NAMALWA (cell line): ENCODE measurements at regions not wholly inside any gene's neighbourhood (a gene's known extent, or its start where the extent isn't known, plus 50 kb on each side); places are given as distances from the start of the nearest gene placed in this dataset.

Experiments
- DNase-seq: peaks from one replicate; pipeline ENCODE4 v3.0.0-alpha.2; 2015; ENCODE audit warnings: low spot score

DNA sequence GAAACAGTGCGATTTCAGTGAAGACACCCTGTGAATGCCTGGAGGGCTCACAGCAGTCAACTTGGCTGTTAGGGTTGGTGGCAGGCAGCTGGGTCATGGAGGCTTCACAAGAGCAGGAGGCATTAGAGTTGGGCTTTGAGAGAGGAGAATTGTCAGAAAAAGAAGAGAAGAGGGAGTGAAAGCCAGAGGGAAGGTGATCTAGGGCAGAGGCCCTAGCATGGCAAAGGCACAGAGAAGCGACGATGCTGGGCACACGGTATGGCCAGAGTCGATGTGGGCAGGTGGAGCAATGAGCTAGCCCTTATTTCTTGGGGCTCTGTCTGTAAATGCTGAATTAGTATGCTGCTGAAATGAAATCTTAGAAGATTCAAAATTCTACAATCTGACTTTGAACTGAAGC is 52.6 kb upstream of the OLFM4 start:
- no peak for DNase-seq

DNA sequence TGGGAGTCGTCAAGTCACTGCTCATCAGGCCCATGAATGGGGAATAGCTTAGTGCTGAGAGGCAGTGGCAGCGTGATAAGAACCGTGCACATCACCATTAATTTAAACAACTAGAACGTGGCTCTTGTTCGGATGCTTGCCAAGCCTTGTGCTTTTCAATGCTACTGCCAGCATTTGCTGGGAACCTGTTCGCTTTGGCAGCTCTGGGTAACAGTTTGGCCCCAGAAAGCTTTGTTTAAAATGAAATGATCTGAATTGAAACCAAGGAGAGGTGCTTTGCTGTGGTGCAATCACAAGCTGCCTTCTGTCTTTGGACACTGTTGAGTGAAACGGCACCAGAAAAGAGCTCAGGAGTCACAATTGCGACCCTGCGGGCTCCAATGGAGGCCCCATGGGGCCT is 53.5 kb upstream of the OLFM4 start:
- no peak for DNase-seq

DNA sequence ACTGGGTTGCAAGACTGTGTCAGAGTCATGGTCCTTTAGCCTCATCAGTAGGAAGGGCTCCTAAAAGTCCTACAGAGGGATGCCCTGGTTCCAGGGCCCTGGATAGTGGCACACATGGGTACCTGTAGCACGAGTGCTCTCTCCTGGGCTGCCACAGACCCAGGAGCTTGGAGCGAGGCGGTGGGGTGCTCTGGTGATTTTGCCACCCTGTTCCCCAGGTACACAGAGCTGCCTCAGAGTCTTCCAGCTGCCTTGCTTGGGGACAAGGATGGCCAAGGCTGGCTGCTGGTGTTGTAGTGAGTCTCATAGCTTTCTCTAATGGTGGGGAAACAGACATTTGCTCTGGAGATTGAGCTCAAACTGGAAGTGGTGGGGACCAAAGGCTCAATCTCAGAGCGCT is 53.9 kb upstream of the OLFM4 start:
- DNase-seq = no peak

DNA sequence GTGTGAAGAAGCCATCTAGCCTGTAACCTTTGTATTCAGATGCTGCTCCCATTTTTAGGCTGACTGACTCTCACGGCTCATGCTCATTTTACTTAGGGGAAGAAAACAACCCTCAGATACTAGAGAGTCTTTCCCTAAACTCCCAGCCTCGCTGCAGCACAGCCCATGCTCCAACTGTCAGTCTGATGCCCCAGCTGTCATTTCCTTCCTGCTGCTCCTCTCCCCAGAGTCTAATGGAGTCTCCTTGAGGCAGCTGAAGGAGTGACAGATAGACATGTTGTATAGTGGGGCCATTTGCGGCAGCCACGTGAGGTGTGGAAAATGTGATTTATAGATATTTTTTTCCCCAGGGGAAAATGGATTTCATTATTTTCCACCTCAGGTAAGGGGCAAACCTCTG is 59.2 kb upstream of the OLFM4 start:
- no peak for DNase-seq

DNA sequence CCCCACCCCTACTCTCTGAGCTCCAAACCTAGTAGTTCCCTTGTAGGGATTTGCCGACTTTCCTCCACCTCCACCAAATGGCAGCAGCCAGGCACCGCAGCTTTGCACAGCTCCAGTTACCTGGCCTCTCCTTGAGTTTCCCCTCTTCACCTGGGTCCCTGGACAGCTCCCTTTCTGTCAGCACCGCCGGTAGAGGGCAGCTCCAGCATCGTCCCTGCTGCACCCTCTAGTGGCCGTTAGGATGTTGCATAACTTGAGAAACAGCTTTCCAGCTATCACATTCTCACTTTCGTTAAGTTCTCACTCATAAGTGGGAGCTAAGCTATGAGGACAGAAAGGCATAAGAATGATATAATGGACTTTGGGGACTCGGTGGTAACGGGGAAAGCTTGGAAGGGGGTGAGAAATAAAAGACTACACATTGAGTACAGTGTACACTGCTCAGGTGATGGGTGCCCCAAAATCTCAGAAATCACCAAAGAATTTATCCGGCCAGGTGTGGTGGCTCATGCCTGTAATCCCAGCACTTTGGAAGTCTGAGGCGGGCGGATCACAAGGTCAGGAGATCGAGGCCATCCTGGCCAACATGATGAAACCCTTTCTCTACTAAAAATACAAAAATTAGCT is 60.4 kb upstream of the OLFM4 start:
- DNase-seq = peak; percentile 80

DNA sequence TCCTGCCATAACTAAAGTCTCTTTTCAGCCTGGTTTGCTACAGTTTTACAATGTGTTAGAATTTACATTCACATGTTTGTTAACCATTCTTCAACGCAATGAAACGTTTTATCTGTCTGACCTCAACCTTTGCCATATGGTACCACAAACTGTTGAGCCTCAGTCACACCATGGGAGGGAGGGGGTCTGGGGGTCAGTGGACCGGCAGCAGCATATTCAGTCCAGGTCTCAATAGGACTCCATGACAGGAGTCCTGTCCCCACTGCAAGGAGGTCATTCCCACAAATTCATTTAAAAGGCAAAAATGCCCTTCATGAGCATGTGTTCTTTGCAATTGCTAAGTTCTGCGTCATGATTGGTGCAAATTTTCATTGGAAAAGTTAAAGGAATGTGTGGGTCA is 66.6 kb upstream of the OLFM4 start:
- DNase-seq = no peak

DNA sequence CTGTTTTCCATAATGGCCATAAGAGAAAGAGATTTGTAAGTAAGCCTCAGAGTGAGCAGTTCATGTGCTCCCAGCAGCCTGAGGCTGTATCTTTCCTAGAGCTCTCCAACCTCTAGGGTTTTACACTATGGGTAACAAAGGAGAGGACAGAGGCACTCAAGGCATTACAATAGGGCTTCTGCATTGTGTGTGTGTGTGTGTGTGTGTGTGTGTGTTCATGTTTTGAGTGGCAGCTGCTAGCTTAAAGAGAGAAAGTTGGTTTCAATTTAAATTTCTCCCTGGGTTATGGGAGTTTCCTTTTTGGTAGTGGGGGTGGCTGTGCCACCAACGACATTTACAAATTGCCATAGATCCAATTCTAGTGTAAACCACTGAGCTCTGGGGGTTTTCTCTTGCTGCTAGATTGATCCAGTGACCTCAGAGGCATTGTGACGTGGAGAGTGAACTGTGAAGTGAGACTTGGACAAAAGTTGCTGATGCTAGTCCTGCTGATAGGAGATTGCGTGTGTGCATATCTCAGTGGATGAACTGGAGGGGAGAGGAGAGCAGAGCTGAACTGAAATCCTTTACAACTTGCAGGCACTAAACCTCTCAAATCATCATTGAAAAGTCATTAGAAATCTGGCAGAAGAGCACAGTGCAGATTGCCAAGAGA is 67.2 kb upstream of the OLFM4 start:
- no peak for DNase-seq

DNA sequence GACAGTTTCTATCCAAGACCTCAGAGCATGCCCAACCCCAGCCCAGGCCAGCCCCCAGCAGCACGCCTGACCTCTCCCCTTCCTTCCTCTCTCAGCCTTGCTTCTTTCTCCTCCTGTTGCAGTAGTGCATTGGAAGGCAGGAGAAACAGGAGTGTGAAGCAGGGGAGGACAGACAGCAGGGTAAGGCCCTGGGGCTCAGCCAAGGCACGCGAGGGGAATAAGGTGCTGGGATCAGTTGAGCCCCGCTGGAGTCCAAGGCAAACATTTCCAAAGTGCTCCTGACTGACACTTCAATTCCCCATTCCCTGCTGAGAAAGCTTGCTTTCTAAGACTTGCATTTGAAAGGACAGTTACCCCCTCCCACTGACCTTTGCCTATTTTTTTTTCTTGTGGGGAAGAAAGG is 73.1 kb upstream of the OLFM4 start:
- no peak for DNase-seq

DNA sequence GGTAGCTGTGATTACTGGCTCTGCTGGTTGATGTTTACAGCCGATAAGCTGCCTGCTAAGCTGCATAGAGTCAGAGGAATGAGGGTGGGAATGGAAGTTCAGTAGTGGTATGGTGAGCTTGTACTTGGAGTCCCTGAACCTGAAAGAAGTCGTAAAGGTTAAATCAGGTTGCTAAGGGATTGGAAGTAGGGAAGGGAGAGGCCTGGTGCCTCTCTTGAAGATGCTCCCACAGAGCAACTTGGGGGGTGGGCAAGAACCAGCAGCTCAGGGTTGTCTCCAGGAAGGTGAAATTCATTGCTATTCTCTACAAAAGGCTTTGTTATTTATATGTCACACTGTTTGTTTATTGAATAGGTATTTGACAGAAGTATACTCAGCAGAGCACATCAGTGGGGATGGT is 73.8 kb upstream of the OLFM4 start:
- no peak for DNase-seq

DNA sequence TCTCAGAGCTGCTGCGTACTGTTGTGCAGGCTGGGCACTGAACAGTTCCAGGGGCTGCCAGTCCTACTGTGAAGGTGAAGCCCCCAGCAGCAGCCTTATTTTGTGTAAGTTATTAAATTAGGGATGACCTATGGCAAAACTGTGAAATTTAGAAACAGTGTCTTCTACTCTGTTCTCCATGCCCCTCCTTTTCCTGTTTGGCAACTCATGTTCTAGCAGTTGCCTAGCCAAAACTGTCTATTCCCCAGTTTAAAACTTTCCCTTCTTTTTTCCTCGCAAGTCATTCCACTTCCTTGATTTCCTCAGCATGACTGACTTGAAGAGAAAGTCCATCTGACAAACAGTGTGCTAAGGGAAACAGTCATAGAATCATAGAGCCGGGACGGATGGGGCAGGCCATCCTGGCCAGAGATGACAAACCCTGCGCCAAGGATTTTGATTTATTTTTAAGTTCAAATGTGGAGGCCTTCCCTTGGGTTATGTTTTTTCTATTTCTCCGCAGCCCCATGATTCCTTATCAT is 78.1 kb upstream of the OLFM4 start:
- DNase-seq = no peak

DNA sequence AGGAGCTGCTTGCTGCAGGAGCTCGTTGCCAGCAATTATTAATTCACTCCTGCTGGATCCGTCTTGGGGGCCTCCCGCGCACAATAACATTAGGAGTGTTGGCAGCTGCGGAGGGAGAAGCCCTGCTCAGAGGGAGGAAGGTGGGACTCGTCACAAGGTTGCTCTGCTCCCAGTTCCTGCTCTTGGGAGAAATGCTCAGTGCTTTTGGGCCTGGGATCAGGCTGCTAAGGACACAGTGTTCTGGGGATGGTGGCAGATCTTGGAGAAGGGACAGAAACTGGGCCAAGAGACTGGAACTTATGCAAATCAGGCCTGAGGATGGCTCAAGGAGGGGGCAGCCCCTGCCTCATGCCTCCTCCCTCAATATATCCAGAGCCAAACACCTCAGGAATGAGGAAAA is 78.9 kb upstream of the OLFM4 start:
- no peak for DNase-seq

DNA sequence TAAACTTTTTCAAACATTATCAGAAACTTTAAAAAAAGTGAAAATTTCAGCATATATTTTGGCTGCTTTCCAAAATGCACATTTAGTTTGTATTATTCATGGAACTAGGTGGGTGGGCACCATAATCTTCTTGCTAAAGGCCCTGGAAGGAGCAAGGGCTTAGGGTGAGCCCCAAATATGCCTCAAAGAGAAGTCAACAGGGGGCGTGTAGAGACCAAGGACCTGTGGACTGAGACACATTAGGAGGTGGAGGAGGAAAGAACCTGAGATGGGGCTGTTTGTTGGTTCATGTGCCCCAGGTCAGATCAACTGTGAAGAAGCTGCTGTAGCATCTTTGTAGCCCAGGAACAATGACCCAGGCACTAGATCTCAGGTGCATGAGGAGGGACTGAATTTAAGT is 79.6 kb upstream of the OLFM4 start:
- DNase-seq = peak; percentile 7

DNA sequence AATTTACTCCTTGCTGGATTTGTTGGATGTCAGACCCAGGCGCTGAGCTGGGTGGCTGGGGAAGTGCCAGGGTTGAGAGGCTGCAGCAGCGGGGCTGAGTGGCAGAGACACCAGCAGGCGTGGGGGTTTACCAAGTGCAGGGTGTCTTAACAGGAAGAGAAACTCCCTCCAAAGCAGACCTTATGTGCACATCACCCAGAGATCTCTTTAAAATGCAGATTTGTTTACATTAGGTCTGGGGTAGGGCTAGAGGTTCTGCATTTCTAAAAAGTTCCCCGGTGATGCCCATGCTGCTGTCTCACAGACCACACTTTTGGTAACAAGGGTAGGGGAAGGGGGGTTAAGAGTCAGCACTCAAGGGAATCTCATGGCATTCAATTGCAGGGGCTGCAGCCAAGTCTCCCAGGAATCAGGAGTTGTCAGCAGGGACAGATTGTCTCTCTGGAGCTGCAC is 80.7 kb upstream of the OLFM4 start:
- DNase-seq = no peak

DNA sequence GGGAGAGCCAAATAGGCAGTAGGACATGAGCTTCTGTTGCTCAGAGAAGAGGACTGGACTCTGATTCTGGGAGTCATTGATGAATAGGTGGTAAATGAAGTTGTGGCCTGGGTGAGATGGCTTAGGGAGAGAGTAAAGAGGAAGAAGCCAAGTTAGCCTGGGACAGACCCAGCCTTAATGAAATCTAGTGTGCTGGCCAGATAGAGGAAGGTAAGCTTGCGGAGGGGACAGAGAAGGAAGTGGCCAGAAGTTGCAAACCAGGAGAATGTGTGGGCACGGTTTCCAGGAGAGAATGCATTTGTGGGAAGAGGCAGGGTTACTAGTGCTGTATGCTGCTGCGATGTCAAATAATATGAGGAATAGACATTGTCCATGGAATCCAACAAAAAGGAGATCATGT is 83.3 kb upstream of the OLFM4 start:
- no peak for DNase-seq

DNA sequence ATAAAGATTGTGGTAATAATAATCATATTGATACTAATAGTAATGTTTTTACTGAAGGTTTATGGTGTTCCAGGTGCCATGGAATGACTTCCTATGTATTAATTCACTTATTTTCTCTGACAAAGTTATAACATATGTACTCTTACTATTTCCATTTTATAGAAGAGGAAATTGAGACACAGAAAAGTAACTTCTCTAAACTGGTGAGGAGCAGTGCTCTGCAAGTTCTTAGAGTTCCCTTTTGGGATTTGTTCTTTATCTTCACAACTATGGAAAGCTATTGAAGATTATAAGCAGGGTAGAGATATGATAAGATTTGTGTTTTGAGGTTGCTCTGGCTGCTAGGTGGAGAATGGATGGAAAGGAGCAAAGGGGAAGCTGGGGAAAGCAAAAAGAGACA is 83.9 kb upstream of the OLFM4 start:
- DNase-seq = no peak

DNA sequence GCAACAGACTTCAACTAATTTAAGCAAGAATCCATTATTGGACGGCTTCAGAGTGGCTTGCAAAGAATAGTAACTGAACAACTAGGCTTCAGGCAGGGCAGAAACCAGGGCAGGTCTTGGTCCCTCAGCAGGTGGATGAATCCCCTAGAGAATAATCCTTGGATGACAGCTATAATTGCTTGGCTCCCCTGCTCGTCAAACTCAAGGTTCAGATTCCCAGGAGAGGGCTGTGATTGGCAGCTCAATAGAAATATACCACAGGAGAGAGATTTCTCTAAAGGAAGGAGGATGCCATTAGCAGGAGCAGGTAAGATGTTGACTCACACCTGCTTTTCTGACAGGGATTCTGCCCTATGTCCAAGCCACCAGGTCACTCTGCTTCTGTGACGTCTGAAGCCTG is 89.6 kb upstream of the PCDH8 start:
- DNase-seq = no peak

DNA sequence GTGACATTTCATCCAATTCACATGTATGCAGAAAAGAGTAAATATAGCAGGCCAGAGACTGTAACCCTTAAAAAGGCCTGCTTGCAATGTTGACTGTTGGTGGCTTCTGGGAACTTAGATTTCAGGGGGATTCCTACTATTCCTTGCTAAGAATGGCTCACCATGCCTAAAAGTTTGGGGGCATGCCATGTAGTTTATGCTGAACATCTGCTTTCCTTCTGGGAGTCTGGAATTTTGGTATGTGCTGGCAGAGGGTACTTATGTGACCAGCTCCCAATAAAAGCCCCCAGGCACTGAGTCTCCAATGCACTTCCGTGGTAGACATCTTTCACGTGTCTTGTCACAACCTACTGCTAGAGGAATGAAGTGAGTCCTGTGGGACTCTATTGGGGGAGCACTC is 88.4 kb upstream of the PCDH8 start:
- DNase-seq = no peak

DNA sequence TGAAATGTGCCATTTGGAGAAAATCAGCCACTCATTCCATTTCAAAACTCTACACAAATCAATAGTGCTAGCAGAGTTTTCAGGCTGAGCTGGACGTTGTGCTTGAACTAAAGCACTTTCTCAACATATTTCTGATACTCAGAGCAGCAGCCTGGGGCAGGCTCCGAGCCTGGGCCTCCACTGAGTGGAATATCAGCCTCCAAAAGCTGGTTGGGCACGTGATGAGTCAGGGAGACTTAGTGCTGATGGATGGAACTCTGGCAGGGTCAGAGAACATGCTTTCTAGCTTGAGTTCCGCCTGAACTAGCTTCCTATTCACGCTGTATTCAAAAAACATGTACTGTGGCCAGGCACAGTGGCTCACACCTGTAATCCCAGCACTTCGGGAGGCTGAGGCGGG is 85.8 kb upstream of the PCDH8 start:
- no peak for DNase-seq

DNA sequence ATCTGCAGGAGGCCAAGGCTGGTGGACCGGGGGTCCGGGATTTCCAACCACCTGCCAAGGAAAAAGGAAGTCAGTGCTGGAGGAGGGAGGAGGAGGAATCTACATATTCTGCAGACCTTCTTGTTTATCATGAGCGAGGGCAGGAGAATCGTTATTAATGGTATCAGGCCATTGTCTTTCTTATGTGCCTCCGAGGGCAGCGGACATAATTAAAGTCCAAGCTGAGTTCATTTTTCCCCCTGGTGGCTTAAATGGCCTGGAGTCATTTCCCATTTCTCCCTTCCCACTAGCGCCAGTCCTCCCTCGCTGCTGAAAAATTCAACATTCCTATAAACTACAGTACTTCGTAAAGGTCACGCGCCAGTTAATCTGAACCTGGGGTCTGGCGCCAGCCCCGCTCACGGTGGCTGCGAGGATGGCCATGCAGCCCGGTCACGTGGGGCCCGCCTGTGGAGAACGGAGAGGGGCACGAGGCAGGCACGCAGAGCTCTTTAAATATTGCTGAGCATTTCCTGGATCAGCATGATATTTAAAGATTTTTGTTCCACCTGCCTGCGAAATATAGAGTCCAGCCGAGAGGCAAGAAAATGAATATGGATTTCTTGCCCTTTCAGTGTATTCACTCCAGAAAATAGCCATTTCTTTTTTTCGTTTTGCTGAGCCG is 85.2 kb upstream of the PCDH8 start:
- no peak for DNase-seq

DNA sequence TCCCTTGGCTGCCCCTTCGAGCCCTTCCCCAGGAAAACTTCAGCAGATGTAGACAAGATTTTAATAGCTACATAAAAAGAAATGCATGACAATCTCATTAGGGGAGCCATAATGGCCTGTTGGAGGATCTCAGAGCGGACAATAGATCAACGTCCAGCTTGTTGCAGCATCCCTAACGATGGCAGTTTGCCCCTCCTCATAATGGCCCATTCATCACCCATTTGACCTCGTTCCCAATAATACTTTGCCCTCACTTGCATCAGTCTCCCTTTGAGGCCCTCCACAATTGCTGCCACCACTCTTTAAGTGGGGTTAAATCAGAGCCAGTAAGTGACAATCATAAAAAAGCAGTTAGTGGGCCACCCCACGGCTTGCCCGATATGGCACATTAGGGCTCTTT is 84.7 kb upstream of the PCDH8 start:
- DNase-seq = no peak

DNA sequence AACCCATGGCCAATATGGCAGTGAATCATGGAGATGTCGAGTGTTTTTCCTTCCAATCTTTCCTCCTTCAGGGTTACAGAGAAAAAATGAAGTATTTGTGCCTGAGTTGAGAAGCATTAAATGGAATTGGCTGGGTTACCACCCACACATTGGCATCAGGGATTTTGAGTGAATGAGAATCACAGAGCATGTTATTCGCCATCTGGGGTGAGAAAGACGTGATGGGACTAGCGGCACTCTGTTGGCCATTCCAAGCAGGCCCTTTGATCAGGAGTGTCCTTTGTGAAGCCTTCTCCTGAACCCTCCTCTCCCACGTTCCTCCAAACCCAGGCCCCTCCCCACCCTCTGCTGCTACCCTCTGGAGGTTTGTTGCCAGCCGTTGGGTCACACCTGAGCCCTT is 84.2 kb upstream of the PCDH8 start:
- DNase-seq = no peak

DNA sequence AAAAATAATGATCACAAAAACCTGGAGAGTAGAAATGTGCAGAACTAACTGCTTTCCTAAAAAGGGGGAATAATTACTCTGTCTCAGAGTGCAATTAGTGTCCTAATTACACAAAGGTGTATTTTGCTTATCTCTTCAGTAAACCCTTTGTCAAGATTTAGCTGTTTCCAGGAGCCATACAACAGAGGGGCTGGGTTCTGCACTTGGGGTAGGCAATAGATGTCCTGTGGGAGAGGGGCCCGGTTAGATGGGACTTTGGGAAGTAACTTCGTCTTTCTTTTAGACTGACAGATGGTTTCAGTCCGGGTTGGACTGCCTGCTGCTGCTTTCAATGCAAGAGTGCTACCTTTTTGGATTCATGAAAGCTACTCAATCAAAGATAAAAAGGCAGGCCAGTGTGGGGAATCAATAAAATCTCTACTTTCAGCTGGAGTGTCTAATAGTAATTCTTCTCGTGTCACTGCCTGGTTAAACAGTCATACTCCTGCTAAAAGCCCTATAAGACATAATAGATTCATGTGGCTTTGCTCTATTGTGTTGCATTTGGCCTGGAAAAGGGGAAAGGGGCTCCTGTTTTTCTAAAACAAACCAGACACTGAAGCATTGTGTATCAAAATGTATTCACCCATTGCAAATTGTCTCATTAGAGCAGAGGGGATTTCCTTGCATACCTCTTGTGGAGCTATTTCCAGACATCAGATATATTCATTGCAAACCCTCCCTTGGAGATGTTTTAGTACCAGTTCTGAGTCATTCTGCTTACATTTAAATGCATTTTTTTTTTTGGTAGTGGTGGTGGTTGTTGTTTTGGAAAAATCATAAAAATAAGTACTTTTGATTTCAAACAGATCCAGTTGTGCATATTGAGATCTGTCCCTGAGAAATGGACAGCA is 83.3 kb upstream of the PCDH8 start:
- DNase-seq = no peak

DNA sequence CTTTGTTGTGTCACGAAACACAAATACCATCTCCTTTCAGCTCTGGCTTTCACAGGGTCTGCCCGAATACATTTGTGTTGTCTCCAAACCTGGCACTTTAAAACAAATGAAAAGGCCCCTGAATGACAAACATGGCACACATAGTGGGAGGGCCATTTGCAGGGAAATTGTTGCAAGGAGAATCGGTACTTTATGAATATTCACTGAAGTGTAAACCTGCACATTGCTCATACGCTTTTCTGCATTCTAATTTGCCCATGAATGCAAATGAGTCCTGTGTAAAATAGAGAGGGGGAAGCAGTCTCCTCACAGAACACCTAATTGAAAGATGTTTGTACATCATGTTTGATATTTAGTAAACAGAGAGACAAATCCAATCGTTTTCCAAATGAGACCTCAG is 82.7 kb upstream of the PCDH8 start:
- DNase-seq = no peak
